HEK293T (cell line): ENCODE measurements at regions not wholly inside any gene's neighbourhood (a gene's known extent, or its start where the extent isn't known, plus 50 kb on each side); places are given as distances from the start of the nearest gene placed in this dataset.

ENCODE experiments used
- BHLHE40 ChIP-seq: fragments of 450-650 bp; IDR thresholded peaks from 2 replicates; pipeline ENCODE4 v1.6.1; 2016; ENCODE audit warnings: mild to moderate bottlenecking, moderate library complexity, borderline replicate concordance
- CTBP1 ChIP-seq: fragments of 450-650 bp; IDR thresholded peaks from 2 replicates; pipeline ENCODE4 v1.6.1; 2016; ENCODE audit warnings: borderline replicate concordance
- ELF4 ChIP-seq: fragments of 450-650 bp; IDR thresholded peaks from 2 replicates; pipeline ENCODE4 v1.6.1; 2017; ENCODE audit warnings: antibody characterized with exemption
- FOXA1 ChIP-seq: fragments of 450-650 bp; IDR thresholded peaks from 2 replicates; pipeline ENCODE4 v1.6.1; 2016; ENCODE audit warnings: mild to moderate bottlenecking
- FOXK2 ChIP-seq: fragments of 450-650 bp; IDR thresholded peaks from 2 replicates; pipeline ENCODE4 v1.6.1; 2016; ENCODE audit warnings: mild to moderate bottlenecking
- FOXM1 ChIP-seq: fragments of 450-650 bp; IDR thresholded peaks from 2 replicates; pipeline ENCODE4 v1.6.1; 2017; ENCODE audit warnings: mild to moderate bottlenecking, borderline replicate concordance
- HDGF ChIP-seq: fragments of 450-650 bp; IDR thresholded peaks from 2 replicates; pipeline ENCODE4 v1.6.1; 2017; ENCODE audit warnings: antibody characterized with exemption, borderline replicate concordance
- L3MBTL2 ChIP-seq: fragments of 450-650 bp; conservative IDR thresholded peaks from 2 replicates; pipeline ENCODE4 v1.6.1; 2016; ENCODE audit warnings: mild to moderate bottlenecking
- PKNOX1 ChIP-seq: fragments of 450-650 bp; IDR thresholded peaks from 2 replicates; pipeline ENCODE4 v1.6.1; 2016
- SP1 ChIP-seq: fragments of 450-650 bp; IDR thresholded peaks from 2 replicates; pipeline ENCODE4 v1.6.1; 2017
- SUZ12 ChIP-seq: fragments of 450-650 bp; IDR thresholded peaks from 2 replicates; pipeline ENCODE4 v1.6.1; 2016; ENCODE audit warnings: mild to moderate bottlenecking
- TARDBP ChIP-seq: fragments of 450-650 bp; IDR thresholded peaks from 2 replicates; pipeline ENCODE4 v1.6.1; 2016
- ZNF384 ChIP-seq: fragments of 450-650 bp; IDR thresholded peaks from 2 replicates; pipeline ENCODE4 v1.6.1; 2016

GRCh38 chr5:153088538-153088937, 401.9 kb upstream of the GRIA1 start:
- TF ChIP-seq TARDBP (no peak), BHLHE40 (no peak), PKNOX1 (no peak), HDGF (no peak), SP1 (no peak), FOXK2 (no peak), FOXM1 (no peak), SUZ12 (no peak), ZNF384 (no peak), ELF4 (no peak), FOXA1 (no peak), L3MBTL2 (no peak), CTBP1 (no peak)
